GM21717 (cell line): ENCODE measurements at regions not wholly inside any gene's neighbourhood (a gene's known extent, or its start where the extent isn't known, plus 50 kb on each side); places are given as distances from the start of the nearest gene placed in this dataset.

ENCODE experiments used
- ATAC-seq: cut with Tn5 transposase; IDR thresholded peaks from one replicate; pipeline ENCODE4 v1.9.1; 2021; ENCODE audit warnings: mild to moderate bottlenecking, moderate library complexity; ENCODE audit not compliant: unreplicated experiment

DNA sequence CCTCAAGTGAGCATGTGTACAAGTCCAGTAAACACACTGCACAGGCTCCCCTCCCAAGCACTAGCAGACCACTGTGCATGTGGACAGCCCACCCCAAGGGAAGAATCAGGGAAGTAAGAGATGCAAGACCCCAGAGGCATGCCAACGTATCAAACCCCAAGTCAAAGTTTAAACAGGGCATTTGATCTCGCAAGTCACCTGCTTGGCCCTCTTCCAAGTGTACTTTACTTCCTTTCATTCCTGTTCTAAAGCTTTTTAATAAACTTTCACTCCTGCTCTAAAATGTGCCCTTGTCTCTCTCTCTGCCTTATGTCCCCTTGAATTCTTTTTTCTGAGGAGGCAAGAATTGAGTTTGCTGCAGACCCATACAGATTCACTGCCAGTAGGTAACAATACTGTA lies 201.2 kb upstream of the PARD3B start:
- ATAC-seq, result no peak

DNA sequence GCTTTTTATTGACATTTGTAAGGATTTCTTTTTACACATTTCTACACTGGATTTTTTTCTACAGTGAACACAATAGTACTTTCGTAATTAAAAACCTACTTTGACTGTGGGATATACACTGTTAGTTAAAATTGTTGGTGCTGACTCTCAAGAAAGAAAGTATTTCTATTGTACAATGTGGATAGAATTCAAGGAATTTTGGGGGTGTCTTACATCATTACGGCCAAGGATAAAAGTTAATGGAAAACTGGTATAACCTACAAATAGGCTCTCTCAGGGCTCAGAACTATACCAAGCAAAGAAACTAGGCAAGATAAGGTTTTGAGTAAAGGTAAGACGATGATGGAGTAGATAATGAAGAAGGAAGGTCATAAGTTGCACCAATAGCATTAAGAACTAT lies 198.4 kb upstream of the PARD3B start:
- no peak for ATAC-seq

DNA sequence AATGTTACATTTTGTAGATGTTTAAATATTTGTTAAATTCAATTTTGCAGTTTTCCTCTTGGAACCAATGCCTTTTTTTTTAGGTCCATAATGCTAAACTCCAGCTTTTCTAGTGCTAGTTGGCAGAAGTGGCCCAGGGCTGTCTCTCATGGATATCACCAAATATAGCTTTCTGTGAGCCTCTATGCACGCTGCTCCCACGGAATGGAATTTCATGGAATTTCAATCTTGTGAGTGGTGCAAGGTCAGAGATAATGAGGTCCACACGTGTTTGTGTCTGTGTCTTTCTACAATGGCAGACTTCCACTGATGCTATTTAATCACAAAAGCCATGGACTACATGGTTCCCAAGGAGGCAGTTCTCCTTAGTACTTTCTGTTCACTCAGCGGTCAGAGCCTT lies 191.5 kb upstream of the PARD3B start:
- ATAC-seq, result no peak

DNA sequence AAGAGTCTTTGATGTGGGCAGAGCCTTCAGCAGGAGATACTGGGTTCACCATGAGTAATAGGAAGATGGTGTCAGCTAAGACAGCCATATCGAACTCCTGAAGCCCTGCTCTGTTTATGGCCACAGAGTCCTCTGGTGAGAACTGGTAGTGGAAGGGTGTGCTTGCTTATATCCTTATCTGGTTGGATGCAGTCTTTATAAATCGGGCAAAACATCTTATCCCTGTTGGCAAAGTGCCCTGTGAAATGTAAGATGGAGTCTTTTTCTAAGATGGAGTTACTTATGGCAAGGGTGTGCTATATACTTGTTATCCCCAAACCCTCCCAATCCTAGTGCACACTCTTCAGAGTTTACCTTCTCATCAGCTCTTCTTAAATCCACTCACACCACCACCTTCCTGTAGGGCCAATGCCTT lies 190.8 kb upstream of the PARD3B start:
- no peak for ATAC-seq

DNA sequence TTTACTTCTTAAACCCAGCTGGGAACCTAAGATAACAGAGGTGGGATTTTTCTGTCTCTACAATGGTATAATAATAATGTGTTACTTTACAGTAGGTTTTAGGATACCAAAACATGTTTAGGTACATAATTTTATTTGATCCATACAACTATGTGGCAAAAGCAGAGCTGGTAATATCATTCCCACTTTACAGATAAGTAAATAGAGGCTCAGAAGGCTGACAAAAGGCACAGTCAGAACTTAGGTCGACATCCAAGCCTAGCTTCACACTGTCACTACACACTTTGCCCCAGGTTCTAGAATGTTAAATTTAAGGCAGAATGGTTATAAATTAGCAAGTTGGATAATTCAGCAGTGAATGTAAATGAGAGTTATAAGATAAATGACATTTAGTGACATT lies 189.6 kb upstream of the PARD3B start:
- ATAC-seq, result no peak

DNA sequence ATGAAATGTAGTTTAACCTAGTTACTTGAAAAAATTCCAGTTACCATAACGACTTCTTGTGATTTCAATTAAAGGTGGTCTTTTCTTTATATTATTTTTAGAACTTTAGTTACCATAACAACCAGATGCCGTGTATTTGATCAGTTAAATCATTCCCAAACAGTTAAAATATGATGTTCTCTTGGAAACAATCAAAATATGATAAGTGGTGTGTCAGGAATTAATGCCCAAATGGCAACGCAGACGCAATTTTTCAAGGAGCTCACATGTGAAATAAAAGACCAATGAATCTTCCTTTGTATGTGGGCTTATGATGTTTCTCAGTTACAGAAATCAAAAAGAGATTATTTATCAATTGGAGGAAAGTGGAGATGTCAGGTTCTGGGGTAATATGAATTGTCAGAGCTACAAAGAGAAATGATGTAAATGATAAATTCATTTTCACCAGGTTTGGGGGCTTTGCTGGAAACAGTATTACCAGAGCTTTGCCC lies 189.1 kb upstream of the PARD3B start:
- ATAC-seq, result no peak

GRCh38 chr2:204357286-204357685 lies 188.0 kb upstream of the PARD3B start:
- no peak for ATAC-seq

- no peak for ATAC-seq
Measured at GRCh38 chr2:204359076-204359475, 186.2 kb upstream of the PARD3B start.

DNA sequence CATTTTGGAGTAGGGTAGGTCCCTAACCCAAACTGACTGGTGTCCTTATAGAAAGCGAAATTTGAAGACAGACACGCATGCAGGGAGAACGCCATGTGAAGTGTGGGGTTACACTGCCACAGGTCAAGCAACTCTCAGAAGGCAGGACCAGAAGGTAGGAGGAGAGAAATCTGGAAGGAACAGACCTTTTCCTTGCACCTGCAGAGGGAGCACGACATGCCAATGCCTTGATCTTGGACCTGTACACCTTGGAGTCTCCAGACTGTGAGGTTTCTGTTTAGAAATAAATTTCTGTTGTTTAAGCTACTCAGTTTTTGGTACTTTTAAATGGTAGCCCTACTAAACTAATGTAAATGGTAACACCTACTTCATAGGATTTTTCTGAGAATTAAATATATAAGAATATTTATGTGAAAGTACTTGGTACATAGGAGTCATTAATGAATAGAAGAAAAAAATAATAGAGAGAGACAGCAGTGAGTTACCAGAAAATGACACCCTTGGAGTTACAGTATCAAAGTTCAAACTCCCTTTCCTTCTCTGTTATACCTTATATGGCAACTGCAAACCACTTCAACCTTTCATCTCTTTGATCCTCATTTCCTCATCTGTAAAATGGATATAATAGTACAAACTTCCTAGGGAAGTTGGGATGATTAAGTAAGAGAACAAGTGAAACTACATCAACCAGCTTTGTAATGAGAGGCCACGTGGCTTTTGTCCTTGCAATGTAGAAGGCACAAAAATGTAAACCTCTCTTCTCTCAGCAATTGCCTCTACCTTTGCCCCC lies 184.9 kb upstream of the PARD3B start:
- no peak for ATAC-seq

DNA sequence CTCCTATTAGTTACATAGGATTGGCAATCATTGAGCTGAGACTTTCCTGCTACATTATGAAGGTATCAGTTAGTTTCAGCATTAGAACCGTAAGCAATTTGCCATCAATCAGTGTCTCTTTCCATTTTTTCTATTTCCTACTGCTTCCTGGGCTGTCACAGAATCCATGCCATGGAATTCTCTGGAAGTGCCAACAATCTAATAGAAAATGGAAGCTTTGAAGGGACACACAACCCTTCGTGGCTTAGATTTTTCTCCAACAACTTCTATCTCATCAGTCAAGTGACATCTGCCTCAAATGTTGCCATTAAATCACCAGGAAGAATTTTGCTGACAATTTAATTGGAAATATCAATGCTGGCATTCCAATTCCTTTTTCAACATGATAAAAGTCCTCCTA lies 183.5 kb upstream of the PARD3B start:
- no peak for ATAC-seq

DNA sequence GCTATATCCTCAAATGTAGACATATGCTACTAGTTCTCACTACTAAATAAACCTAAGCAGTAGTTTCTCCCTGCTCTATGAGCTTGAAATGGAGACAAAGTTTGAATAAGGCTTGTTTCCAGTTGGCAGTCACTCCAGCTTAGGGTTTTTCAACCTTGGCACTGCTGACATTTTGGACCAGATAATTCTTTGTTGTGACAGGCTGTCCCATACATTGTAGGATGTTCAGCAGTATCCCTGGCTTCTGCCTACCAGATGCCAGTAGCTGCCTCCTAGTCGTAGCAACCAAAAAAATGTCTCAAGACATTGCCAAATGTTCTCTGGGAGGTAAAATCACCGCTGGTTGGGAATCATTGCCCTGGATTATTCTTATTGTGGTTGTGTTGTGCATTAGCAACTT lies 182.7 kb upstream of the PARD3B start:
- no peak for ATAC-seq

DNA sequence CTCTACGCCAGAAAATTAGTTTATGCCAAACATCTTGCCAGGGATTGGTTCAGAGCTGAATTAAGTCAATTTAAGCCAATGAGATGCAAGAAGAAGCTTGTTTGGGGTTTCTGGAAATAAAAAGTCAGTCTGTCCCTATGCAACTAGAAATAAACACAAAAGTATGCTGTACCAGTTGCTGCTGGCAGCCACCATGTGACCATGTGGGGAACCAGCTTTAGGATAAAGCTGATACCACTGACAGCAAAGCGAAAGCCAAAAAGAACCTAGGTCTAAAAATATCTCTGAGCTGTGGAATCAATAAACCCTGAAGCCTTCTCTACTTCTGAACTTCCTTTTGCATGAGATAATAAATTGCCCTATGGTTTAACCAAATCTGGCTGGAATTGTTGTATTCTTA lies 181.8 kb upstream of the PARD3B start:
- ATAC-seq, result no peak

GRCh38 chr2:204364860-204365535 lies 180.3 kb upstream of the PARD3B start:
- ATAC-seq, result no peak

GRCh38 chr2:204365811-204366210 lies 179.5 kb upstream of the PARD3B start:
- ATAC-seq, result no peak

DNA sequence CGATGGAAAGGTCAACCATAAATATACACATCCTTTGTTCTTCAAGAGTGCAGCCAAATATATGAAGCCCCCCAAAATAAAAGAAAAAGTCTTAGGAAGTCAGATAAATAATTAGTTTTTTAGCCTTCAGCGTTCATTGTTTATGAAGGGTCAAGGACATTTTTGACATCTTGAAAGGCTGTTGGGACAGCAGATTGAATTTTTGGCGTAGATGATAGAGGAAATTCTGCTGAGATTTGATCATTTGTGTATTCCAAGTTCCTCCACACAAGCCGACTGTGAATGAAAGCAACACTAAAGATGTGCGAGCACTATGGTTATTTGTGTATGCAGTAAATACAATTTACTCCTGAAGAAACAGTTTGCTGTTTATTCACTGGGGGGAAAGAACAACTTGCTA lies 177.8 kb upstream of the PARD3B start:
- ATAC-seq, result no peak

DNA sequence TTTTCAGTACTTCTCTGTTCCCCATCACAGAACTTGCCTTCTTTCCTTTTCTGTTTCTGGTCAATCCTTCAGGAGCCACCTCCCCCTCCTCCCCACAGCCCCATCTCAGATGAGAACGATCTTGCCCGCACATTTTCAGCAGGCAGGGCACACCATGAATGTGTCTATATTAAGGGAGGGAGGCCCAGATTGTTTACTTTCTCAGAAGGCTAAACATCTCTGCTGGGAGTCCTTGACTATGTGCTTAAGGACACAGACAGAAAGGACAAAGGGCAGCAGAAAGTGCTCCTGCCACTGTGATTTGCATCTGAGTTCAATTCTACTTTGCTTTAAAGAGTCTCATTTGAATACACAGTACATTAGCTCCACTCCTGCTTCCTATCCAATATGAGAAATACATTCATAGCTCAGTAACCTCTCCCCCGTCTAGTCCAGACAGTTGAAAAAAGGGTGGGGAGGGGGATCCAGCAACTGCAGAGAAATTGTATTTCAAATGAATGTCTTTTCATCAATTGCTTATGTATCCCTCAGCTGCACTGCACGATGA lies 175.0 kb upstream of the PARD3B start:
- ATAC-seq, result no peak

DNA sequence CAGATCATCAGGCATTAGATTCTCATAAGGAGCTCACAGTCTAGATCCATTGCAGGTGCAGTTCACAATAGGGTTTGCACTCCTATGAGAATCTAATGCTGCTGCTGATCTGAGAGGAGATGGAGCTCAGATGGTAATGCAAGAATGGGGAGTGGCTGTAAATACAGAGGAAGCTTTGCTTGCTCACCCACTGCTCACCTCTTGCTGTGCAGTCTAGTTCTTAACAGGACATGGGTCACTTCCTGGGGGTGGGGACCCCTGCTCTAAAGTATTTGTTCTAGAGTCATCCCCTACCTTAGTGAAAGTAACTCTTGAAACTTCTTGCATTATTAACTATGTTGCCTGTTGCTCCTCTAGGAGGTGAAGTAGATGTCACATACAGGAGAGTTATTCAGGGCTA lies 171.3 kb upstream of the PARD3B start:
- ATAC-seq, result no peak

DNA sequence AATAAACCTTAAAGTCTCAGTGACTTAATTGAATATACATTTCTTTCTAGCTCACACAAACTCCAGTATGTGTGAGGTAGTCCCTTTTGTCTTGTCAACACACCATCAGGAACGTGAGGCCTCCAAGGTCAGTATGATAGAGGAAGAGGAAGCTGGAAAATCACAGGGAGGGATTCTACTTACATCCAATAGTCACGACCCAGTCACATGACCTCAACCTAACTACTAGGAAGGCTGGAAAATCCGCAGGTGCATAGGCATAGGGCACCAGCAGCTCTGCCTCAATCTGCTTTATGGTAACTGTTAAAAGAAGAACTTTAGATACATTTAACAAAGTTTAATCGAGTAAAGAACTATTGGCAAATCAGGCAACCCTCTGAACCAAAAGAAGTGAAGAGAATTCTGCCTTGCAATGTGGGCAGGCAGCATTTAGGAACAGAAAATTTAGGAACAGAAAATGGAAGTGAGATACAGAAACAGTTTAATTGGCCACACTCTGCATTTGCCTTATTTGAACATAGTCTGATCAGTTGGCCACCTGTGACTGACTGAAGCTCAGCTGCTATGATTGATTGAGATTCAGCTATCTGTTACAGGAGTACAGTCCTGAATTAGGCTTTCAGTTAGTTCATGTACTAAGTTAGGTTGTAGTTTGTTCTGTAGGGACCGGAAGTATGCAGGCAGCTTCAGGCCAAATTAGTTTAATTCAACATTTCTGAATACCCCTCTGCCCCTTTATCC lies 165.0 kb upstream of the PARD3B start:
- ATAC-seq, result no peak

DNA sequence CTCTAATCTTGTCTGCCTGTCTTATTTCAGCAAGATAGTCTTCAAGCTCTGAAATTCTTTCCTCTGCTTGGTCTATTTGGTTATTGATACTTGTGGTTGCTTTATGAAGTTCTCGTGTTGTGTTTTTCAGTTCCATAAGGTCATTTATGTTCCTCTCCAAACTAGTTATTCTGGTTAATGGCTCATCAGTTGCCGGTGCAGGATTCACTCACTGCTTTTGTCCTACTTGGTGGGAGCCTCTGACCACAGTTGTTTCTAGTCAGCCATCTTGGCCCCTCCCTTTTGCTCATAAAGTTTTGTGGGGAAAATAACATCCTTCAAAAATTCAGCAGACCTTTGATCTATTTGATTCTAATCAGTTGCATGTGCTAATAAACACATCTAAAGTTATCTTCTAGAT lies 158.6 kb upstream of the PARD3B start:
- no peak for ATAC-seq

DNA sequence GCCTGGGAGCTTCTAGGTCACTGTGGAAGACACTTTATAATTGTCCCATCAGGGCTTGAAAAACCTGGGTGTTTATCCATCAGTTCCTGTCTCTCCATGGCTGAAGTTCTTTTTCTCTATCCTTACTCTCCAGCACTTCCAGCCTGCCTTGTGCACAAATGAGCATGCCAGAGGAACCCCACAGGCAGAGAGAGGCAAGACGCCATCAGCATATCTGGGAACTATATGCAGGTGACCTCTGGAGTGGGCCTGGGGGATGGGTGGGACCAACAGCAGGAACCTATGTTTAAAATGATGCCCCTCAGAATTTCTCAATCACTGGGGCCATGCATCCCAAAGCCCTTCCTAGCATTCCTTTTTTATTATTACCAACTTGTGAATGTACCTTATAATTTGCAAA lies 156.2 kb upstream of the PARD3B start:
- ATAC-seq, result no peak

GRCh38 chr2:204389856-204390255 lies 155.4 kb upstream of the PARD3B start:
- no peak for ATAC-seq

DNA sequence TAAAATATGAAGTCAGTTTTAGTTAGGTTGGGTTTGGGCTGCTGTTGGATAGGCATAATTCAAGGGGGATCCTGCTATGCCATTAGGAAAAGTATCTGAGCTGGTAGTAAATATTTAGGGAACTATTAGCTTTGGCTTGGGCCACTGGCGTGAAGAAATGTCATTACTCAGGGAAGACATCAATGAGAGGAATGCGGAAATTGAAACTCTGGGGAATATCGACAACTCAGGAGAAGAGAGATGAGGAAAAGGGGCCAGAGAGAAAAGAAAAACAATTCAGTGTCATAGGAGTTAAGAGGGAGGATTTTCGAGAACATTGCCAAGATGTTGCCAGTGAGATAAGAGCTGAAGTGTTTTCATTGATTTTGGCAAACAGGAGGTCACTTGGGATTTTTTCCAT lies 149.7 kb upstream of the PARD3B start:
- ATAC-seq, result no peak
